ENCODE measurements at regions not wholly inside any gene's neighbourhood (a gene's known extent, or its start where the extent isn't known, plus 50 kb on each side); places are given as distances from the start of the nearest gene placed in this dataset.
"Not testable (repeated sequence)": the region's sequence is repeated elsewhere in the genome, so short reads cannot be mapped to it uniquely, and the experiment has no call there.

DNA sequence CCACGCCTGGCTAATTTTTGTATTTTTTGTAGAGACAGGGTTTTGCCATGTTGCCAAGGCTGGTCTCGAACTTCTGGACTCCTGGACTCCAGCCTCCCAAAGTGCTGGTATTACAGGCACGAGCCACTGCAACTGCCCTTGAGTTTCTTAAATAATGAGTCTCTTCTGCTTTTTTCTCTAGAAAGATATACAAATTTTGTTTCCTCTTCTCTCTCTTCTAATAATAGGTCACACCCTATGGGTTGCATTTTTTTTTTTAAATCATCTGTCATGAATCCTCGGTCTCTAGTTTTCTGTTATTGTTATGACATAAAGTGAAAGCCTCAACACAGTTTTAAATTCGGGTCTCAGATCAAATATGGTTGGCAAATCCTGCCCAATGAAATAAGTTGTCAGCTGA is 111.2 kb downstream of the IL12A start:
- H3K27ac ChIP-seq (ENCODE audit: low read depth in 1 of 3, low read length in 2 of 3): no peak overlapping the region
- no peak overlapping the region for H3K4me3 ChIP-seq (ENCODE audit: low read depth in 1 of 3, low read length in 3 of 3)
- H3K4me1 ChIP-seq (ENCODE audit: control insufficient read depth in 3 of 3, insufficient read depth in 2 of 3, low read depth in 1 of 3, low read length in 2 of 3): no peaks in the 10 kb centered on the region
- FAIRE-seq: no peak
- 65 to 80% (median 68%) methylated on average over 5 of the region's 5 CpGs for WGBS, 3 donors
- H3K36me3 ChIP-seq (ENCODE audit: control insufficient read depth in 3 of 3, insufficient read depth in 2 of 3, low read depth in 1 of 3, low read length in 3 of 3): no peaks in the 10 kb centered on the region
- H3K27me3 ChIP-seq (ENCODE audit: control insufficient read depth in 3 of 3, insufficient read depth in 3 of 3, low read length in 3 of 3): no peaks in the 10 kb centered on the region
- no peaks in the 10 kb centered on the region for H3K9me3 ChIP-seq (ENCODE audit: control insufficient read depth in 2 of 2, insufficient read depth in 1 of 2, low read depth in 1 of 2, low read length in 1 of 2)
- no peak for DNase-seq

GRCh38 chr3:160100610-160101009 is 112.0 kb downstream of the IL12A start:
- no peak for DNase-seq

DNA sequence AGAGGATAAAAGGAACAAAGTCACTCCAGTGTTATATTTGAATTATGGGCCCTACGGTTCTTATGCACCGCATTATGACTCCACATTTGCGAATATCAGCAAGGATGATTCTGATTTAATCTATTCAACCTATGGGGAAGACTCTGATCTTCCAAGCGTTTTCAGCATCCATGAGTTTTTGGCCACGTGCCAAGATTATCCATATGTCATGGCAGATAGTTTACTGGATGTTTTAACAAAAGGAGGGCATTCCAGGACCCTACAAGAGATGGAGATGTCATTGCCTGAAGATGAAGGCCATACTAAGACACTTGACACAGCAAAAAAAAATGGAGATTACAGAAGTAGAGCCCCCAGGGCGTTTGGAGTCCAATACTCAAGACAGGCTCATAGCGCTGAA is 113.4 kb downstream of the IL12A start:
- not testable (repeated sequence) for DNase-seq; H3K36me3 ChIP-seq (ENCODE audit: control insufficient read depth in 3 of 3, insufficient read depth in 2 of 3, low read depth in 1 of 3, low read length in 3 of 3); FAIRE-seq; H3K27ac ChIP-seq (ENCODE audit: low read depth in 1 of 3, low read length in 2 of 3); H3K27me3 ChIP-seq (ENCODE audit: control insufficient read depth in 3 of 3, insufficient read depth in 3 of 3, low read length in 3 of 3); H3K9me3 ChIP-seq (ENCODE audit: control insufficient read depth in 2 of 2, insufficient read depth in 1 of 2, low read depth in 1 of 2, low read length in 1 of 2); H3K4me3 ChIP-seq (ENCODE audit: low read depth in 1 of 3, low read length in 3 of 3)
- peaks cover 0 to 12% (median 0%) of the 10 kb centered on the region in 3 donors for H3K4me1 ChIP-seq (ENCODE audit: control insufficient read depth in 3 of 3, insufficient read depth in 2 of 3, low read depth in 1 of 3, low read length in 2 of 3)
- WGBS, 3 donors: 80 to 83% (median 83%) methylated on average over 7 of the region's 7 CpGs

More at GRCh38 chr3:160100610-160101009, 112.0 kb downstream of the IL12A start:
- no peaks in the 10 kb centered on the region for H3K9me3 ChIP-seq (ENCODE audit: control insufficient read depth in 2 of 2, insufficient read depth in 1 of 2, low read depth in 1 of 2, low read length in 1 of 2)
- WGBS, 3 donors: 97% methylated on average over 40 of the region's 40 CpGs
- no peaks in the 10 kb centered on the region for H3K4me1 ChIP-seq (ENCODE audit: control insufficient read depth in 3 of 3, insufficient read depth in 2 of 3, low read depth in 1 of 3, low read length in 2 of 3)
- no peak for FAIRE-seq
- H3K27ac ChIP-seq (ENCODE audit: low read depth in 1 of 3, low read length in 2 of 3): no peak overlapping the region
- no peaks in the 10 kb centered on the region for H3K27me3 ChIP-seq (ENCODE audit: control insufficient read depth in 3 of 3, insufficient read depth in 3 of 3, low read length in 3 of 3)
- H3K36me3 ChIP-seq (ENCODE audit: control insufficient read depth in 3 of 3, insufficient read depth in 2 of 3, low read depth in 1 of 3, low read length in 3 of 3): no peaks in the 10 kb centered on the region
- H3K4me3 ChIP-seq (ENCODE audit: low read depth in 1 of 3, low read length in 3 of 3): no peak overlapping the region

DNA sequence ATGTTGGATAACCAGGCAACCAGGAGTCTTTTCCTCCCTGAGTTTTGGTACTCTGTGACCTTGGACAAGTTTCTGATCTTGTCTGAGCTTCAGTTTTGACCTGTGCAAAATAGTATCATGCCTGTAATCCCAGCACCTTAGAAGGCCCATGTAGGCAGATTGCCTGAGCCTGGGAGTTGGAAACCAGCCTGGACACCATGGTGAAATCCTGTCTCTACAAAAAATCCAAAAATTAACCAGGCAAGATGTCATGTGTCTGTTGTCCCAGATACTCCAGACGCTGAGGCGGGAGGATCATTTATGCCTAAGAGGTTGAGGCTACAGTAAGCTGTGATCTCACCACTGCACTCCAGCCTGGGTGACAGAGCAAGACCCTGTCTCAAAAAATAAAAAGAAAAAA is 114.8 kb downstream of the IL12A start:
- peaks cover 0 to 20% (median 0%) of the 10 kb centered on the region in 3 donors for H3K4me1 ChIP-seq (ENCODE audit: control insufficient read depth in 3 of 3, insufficient read depth in 2 of 3, low read depth in 1 of 3, low read length in 2 of 3)
- no peaks in the 10 kb centered on the region for H3K9me3 ChIP-seq (ENCODE audit: control insufficient read depth in 2 of 2, insufficient read depth in 1 of 2, low read depth in 1 of 2, low read length in 1 of 2)
- DNase-seq (no peak), FAIRE-seq (no peak)
- H3K4me3 ChIP-seq (ENCODE audit: low read depth in 1 of 3, low read length in 3 of 3): no peak overlapping the region
- no peaks in the 10 kb centered on the region for H3K27me3 ChIP-seq (ENCODE audit: control insufficient read depth in 3 of 3, insufficient read depth in 3 of 3, low read length in 3 of 3)
- no peak overlapping the region for H3K27ac ChIP-seq (ENCODE audit: low read depth in 1 of 3, low read length in 2 of 3)
- 94 to 100% (median 96%) methylated on average over 2 of the region's 2 CpGs for WGBS, 3 donors
- no peaks in the 10 kb centered on the region for H3K36me3 ChIP-seq (ENCODE audit: control insufficient read depth in 3 of 3, insufficient read depth in 2 of 3, low read depth in 1 of 3, low read length in 3 of 3)

GRCh38 chr3:160105907-160106584 is 117.4 kb downstream of the IL12A start:
- peaks cover 0 to 21% (median 0%) of the 10 kb centered on the region in 3 donors for H3K4me1 ChIP-seq (ENCODE audit: control insufficient read depth in 3 of 3, insufficient read depth in 2 of 3, low read depth in 1 of 3, low read length in 2 of 3)
- H3K9me3 ChIP-seq (ENCODE audit: control insufficient read depth in 2 of 2, insufficient read depth in 1 of 2, low read depth in 1 of 2, low read length in 1 of 2): no peaks in the 10 kb centered on the region
- WGBS, 3 donors: 71 to 80% (median 76%) methylated on average over 1 of the region's 1 CpG
- no peaks in the 10 kb centered on the region for H3K27me3 ChIP-seq (ENCODE audit: control insufficient read depth in 3 of 3, insufficient read depth in 3 of 3, low read length in 3 of 3)
- peak overlapping the region in 1 of 3 donors; percentile 72 for H3K27ac ChIP-seq (ENCODE audit: low read depth in 1 of 3, low read length in 2 of 3)
- H3K36me3 ChIP-seq (ENCODE audit: control insufficient read depth in 3 of 3, insufficient read depth in 2 of 3, low read depth in 1 of 3, low read length in 3 of 3): no peaks in the 10 kb centered on the region
- H3K4me3 ChIP-seq (ENCODE audit: low read depth in 1 of 3, low read length in 3 of 3): no peak overlapping the region
- FAIRE-seq (no peak), DNase-seq (no peak)

- FAIRE-seq: no peak
- peak overlapping the region in 1 of 3 donors; percentile 72 for H3K27ac ChIP-seq (ENCODE audit: low read depth in 1 of 3, low read length in 2 of 3)
- H3K27me3 ChIP-seq (ENCODE audit: control insufficient read depth in 3 of 3, insufficient read depth in 3 of 3, low read length in 3 of 3): no peaks in the 10 kb centered on the region
- H3K4me1 ChIP-seq (ENCODE audit: control insufficient read depth in 3 of 3, insufficient read depth in 2 of 3, low read depth in 1 of 3, low read length in 2 of 3): peaks cover 0 to 21% (median 0%) of the 10 kb centered on the region in 3 donors
- WGBS, 3 donors: 29 to 54% (median 37%) methylated on average over 7 of the region's 7 CpGs
- H3K36me3 ChIP-seq (ENCODE audit: control insufficient read depth in 3 of 3, insufficient read depth in 2 of 3, low read depth in 1 of 3, low read length in 3 of 3): no peaks in the 10 kb centered on the region
- H3K9me3 ChIP-seq (ENCODE audit: control insufficient read depth in 2 of 2, insufficient read depth in 1 of 2, low read depth in 1 of 2, low read length in 1 of 2): no peaks in the 10 kb centered on the region
- DNase-seq: peak; percentile 75 to 94
- no peak overlapping the region for H3K4me3 ChIP-seq (ENCODE audit: low read depth in 1 of 3, low read length in 3 of 3)
Observed at GRCh38 chr3:160106905-160107861, 118.0 kb upstream of the C3orf80 start.

GRCh38 chr3:160108362-160108761 is 116.9 kb upstream of the C3orf80 start:
- no peak for FAIRE-seq
- H3K27ac ChIP-seq (ENCODE audit: low read depth in 1 of 3, low read length in 2 of 3): peak overlapping the region in 1 of 3 donors; percentile 69

DNA sequence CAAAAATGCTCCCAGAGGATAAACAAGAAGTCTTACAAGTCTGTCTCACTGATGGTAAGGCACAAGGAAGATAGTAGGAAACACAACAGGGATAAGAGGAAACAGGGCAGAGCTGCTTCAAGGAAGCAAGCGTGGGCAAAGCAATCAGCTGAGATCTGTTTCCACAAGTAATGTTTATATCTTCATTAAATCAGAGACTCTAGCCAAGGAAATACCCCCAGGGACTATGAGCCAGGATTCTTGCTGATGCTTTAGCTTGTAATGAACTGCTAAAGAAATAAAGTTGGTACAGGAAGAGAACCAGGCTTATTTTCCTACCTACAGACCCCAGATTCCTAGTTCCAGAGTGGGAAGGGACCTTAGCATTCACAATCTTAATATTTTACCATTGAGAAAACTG is 112.7 kb upstream of the C3orf80 start:
- Histone ChIP-seq H3K36me3 (ENCODE audit: control insufficient read depth in 3 of 3, insufficient read depth in 2 of 3, low read depth in 1 of 3, low read length in 3 of 3) (no peaks in the 10 kb centered on the region), H3K4me1 (ENCODE audit: control insufficient read depth in 3 of 3, insufficient read depth in 2 of 3, low read depth in 1 of 3, low read length in 2 of 3) (peaks cover 0 to 7% (median 0%) of the 10 kb centered on the region in 3 donors), H3K4me3 (ENCODE audit: low read depth in 1 of 3, low read length in 3 of 3) (no peak overlapping the region), H3K9me3 (ENCODE audit: control insufficient read depth in 2 of 2, insufficient read depth in 1 of 2, low read depth in 1 of 2, low read length in 1 of 2) (no peaks in the 10 kb centered on the region), H3K27me3 (ENCODE audit: control insufficient read depth in 3 of 3, insufficient read depth in 3 of 3, low read length in 3 of 3) (no peaks in the 10 kb centered on the region), H3K27ac (ENCODE audit: low read depth in 1 of 3, low read length in 2 of 3) (no peak overlapping the region)
- FAIRE-seq: no peak
- DNase-seq: no peak
- WGBS, 3 donors: 54 to 70% (median 70%) methylated on average over 1 of the region's 1 CpG

More at GRCh38 chr3:160108362-160108761, 116.9 kb upstream of the C3orf80 start:
- Histone ChIP-seq H3K27me3 (ENCODE audit: control insufficient read depth in 3 of 3, insufficient read depth in 3 of 3, low read length in 3 of 3) (no peaks in the 10 kb centered on the region), H3K36me3 (ENCODE audit: control insufficient read depth in 3 of 3, insufficient read depth in 2 of 3, low read depth in 1 of 3, low read length in 3 of 3) (no peaks in the 10 kb centered on the region), H3K4me1 (ENCODE audit: control insufficient read depth in 3 of 3, insufficient read depth in 2 of 3, low read depth in 1 of 3, low read length in 2 of 3) (peaks cover 0 to 21% (median 0%) of the 10 kb centered on the region in 3 donors), H3K4me3 (ENCODE audit: low read depth in 1 of 3, low read length in 3 of 3) (no peak overlapping the region), H3K9me3 (ENCODE audit: control insufficient read depth in 2 of 2, insufficient read depth in 1 of 2, low read depth in 1 of 2, low read length in 1 of 2) (no peaks in the 10 kb centered on the region)
- 59 to 88% (median 83%) methylated on average over 4 of the region's 4 CpGs for WGBS, 3 donors
- no peak for DNase-seq

Data from small intestine (tissue), 7 donors.